DOHH2 (cell line): ENCODE measurements at regions not wholly inside any gene's neighbourhood (a gene's known extent, or its start where the extent isn't known, plus 50 kb on each side); places are given as distances from the start of the nearest gene placed in this dataset.

Experiments
- H3F3A ChIP-seq: fragments of 200-600 bp; sonication (generic), shearing (Covaris generic); 2 replicates; pipeline ENCODE4 v1.6.0; 2016; ENCODE audit warnings: antibody characterized with exemption, mild to moderate bottlenecking; ENCODE audit not compliant: control insufficient read depth, insufficient read depth
- H3K27ac ChIP-seq: fragments of 200-600 bp; sonication (generic); 2 replicates; pipeline ENCODE4 v1.5.1; 2014; ENCODE audit warnings: low read depth, mild to moderate bottlenecking, low read length, moderate library complexity
- H3K27me3 ChIP-seq: fragments of 200-600 bp; sonication (generic); 2 replicates; pipeline ENCODE4 v1.6.1; 2014; ENCODE audit warnings: mild to moderate bottlenecking, low read length, mixed read lengths; ENCODE audit not compliant: control insufficient read depth
- H3K36me3 ChIP-seq: fragments of 200-600 bp; sonication (generic); 2 replicates; pipeline ENCODE4 v1.6.1; 2014; ENCODE audit warnings: mild to moderate bottlenecking, low read length, moderate library complexity, mixed read lengths; ENCODE audit not compliant: control insufficient read depth
- H3K4me1 ChIP-seq: fragments of 200-600 bp; sonication (generic); 2 replicates; pipeline ENCODE4 v1.6.1; 2014; ENCODE audit warnings: mild to moderate bottlenecking, low read length, mixed read lengths; ENCODE audit not compliant: control insufficient read depth
- H3K4me2 ChIP-seq: fragments of 200-600 bp; sonication (generic); 2 replicates; pipeline ENCODE4 v1.6.0; 2014; ENCODE audit warnings: mild to moderate bottlenecking, low read length, moderate library complexity
- H3K4me3 ChIP-seq: fragments of 200-600 bp; sonication (generic); 2 replicates; pipeline ENCODE4 v1.5.1; 2014; ENCODE audit warnings: mild to moderate bottlenecking, low read length, mixed read lengths
- H3K79me2 ChIP-seq: fragments of 200-600 bp; sonication (generic); 2 replicates; pipeline ENCODE4 v1.6.1; 2014; ENCODE audit warnings: mild to moderate bottlenecking, low read length, mixed read lengths; ENCODE audit not compliant: control insufficient read depth
- H3K9me2 ChIP-seq: fragments of 200-600 bp; sonication (generic); replicated peaks from 2 replicates; pipeline ENCODE4 v1.6.1; 2014; ENCODE audit warnings: mild to moderate bottlenecking, low read length, mixed read lengths; ENCODE audit not compliant: control insufficient read depth
- H3K9me3 ChIP-seq: fragments of 200-600 bp; sonication (generic); 2 replicates; pipeline ENCODE4 v1.6.1; 2014; ENCODE audit warnings: antibody characterized with exemption, low read length, mixed read lengths; ENCODE audit not compliant: control insufficient read depth, insufficient read depth
- H4K20me1 ChIP-seq: fragments of 200-600 bp; sonication (generic); 2 replicates; pipeline ENCODE4 v1.6.0; 2014; ENCODE audit warnings: low read depth, mild to moderate bottlenecking, antibody characterized with exemption, low read length, moderate library complexity; ENCODE audit not compliant: control insufficient read depth, insufficient read depth
- CTCF ChIP-seq: fragments of 200-600 bp; sonication (generic); IDR thresholded peaks from one replicate; pipeline ENCODE4 v1.5.1; 2014; ENCODE audit warnings: antibody characterized with exemption, mild to moderate bottlenecking, low read depth, low read length; ENCODE audit not compliant: poor library complexity, severe bottlenecking
- EZH2phosphoT487 ChIP-seq: fragments of 200-600 bp; sonication (generic); IDR thresholded peaks from 2 replicates; pipeline ENCODE4 v1.6.1; 2017; ENCODE audit warnings: borderline replicate concordance, mild to moderate bottlenecking, antibody characterized with exemption, low read length, moderate library complexity, mixed read lengths

- Histone ChIP-seq H3K9me3 (no peaks in the 10 kb centered on the region), H3K27ac (no peak overlapping the region), H3K27me3 (no peaks in the 10 kb centered on the region), H3K4me2 (no peak overlapping the region), H3K4me1 (no peaks in the 10 kb centered on the region), H3K36me3 (no peaks in the 10 kb centered on the region), H3F3A (no peaks in the 10 kb centered on the region), H4K20me1 (no peaks in the 10 kb centered on the region), H3K9me2 (no peaks in the 10 kb centered on the region), H3K79me2 (no peaks in the 10 kb centered on the region), H3K4me3 (no peak overlapping the region)
- TF ChIP-seq CTCF (no peak), EZH2phosphoT487 (no peak)
Measured at GRCh38 chr12:129959889-129960288, 56.1 kb upstream of the TMEM132D start.

GRCh38 chr12:129961091-129961490 lies 57.3 kb upstream of the TMEM132D start:
- TF ChIP-seq EZH2phosphoT487: no peak
- no peak for TF ChIP-seq CTCF
- Histone ChIP-seq H3K9me2 (no peaks in the 10 kb centered on the region), H3F3A (no peaks in the 10 kb centered on the region), H3K27ac (no peak overlapping the region), H3K27me3 (no peaks in the 10 kb centered on the region), H3K36me3 (no peaks in the 10 kb centered on the region), H3K79me2 (no peaks in the 10 kb centered on the region), H3K4me1 (no peaks in the 10 kb centered on the region), H3K9me3 (no peaks in the 10 kb centered on the region), H4K20me1 (no peaks in the 10 kb centered on the region), H3K4me2 (no peak overlapping the region), H3K4me3 (no peak overlapping the region)

- Histone ChIP-seq H3K9me3 (no peaks in the 10 kb centered on the region), H3K36me3 (no peaks in the 10 kb centered on the region), H3K9me2 (no peaks in the 10 kb centered on the region), H3K4me1 (no peaks in the 10 kb centered on the region), H4K20me1 (no peaks in the 10 kb centered on the region), H3F3A (no peaks in the 10 kb centered on the region), H3K79me2 (no peaks in the 10 kb centered on the region), H3K4me3 (no peak overlapping the region), H3K27me3 (no peaks in the 10 kb centered on the region), H3K27ac (no peak overlapping the region), H3K4me2 (no peak overlapping the region)
- TF ChIP-seq CTCF (no peak), EZH2phosphoT487 (no peak)
Measured at GRCh38 chr12:129961856-129962255, 58.0 kb upstream of the TMEM132D start.

GRCh38 chr12:129964300-129964699 lies 60.5 kb upstream of the TMEM132D start:
- Histone ChIP-seq H3K4me2 (no peak overlapping the region), H3F3A (no peaks in the 10 kb centered on the region), H3K27me3 (no peaks in the 10 kb centered on the region), H3K9me3 (no peaks in the 10 kb centered on the region), H3K4me1 (no peaks in the 10 kb centered on the region), H4K20me1 (no peaks in the 10 kb centered on the region), H3K27ac (no peak overlapping the region), H3K36me3 (no peaks in the 10 kb centered on the region), H3K79me2 (no peaks in the 10 kb centered on the region), H3K9me2 (no peaks in the 10 kb centered on the region), H3K4me3 (no peak overlapping the region)
- TF ChIP-seq CTCF (no peak), EZH2phosphoT487 (no peak)
